OCI-LY1 (cell line): ENCODE measurements at regions not wholly inside any gene's neighbourhood (a gene's known extent, or its start where the extent isn't known, plus 50 kb on each side); places are given as distances from the start of the nearest gene placed in this dataset.

Source experiments
- H2AFZ ChIP-seq: fragments of 200-600 bp; sonication (generic), shearing (Covaris generic); 2 replicates; pipeline ENCODE4 v1.6.0; 2014; ENCODE audit warnings: antibody characterized with exemption, mild to moderate bottlenecking, low read length
- H3F3A ChIP-seq: fragments of 200-600 bp; sonication (generic), shearing (Covaris generic); 2 replicates; pipeline ENCODE4 v1.6.0; 2014; ENCODE audit warnings: mild to moderate bottlenecking, antibody characterized with exemption, low read length, moderate library complexity; ENCODE audit not compliant: insufficient read depth
- H3K27ac ChIP-seq: fragments of 200-600 bp; sonication (generic); 2 replicates; pipeline ENCODE4 v1.5.1; 2014; ENCODE audit warnings: low read length, mixed run types, mild to moderate bottlenecking, low read depth; ENCODE audit not compliant: poor library complexity, severe bottlenecking
- H3K27me3 ChIP-seq: fragments of 200-600 bp; sonication (generic); 2 replicates; pipeline ENCODE4 v1.6.0; 2014; ENCODE audit warnings: antibody characterized with exemption, mild to moderate bottlenecking, low read length, moderate library complexity; ENCODE audit not compliant: insufficient read depth
- H3K36me3 ChIP-seq: fragments of 200-600 bp; sonication (generic); 2 replicates; pipeline ENCODE4 v1.6.1; 2014; ENCODE audit warnings: mild to moderate bottlenecking, antibody characterized with exemption, low read length, moderate library complexity, mixed read lengths; ENCODE audit not compliant: insufficient read depth
- H3K4me1 ChIP-seq: fragments of 200-600 bp; sonication (generic); 2 replicates; pipeline ENCODE4 v1.5.1; 2014; ENCODE audit warnings: mild to moderate bottlenecking, low read length, moderate library complexity; ENCODE audit not compliant: insufficient read depth, severe bottlenecking
- H3K4me2 ChIP-seq: fragments of 200-600 bp; sonication (generic), shearing (Covaris generic); 2 replicates; pipeline ENCODE4 v1.6.1; 2014; ENCODE audit warnings: low read length
- H3K4me3 ChIP-seq: fragments of 200-600 bp; sonication (generic); 2 replicates; pipeline ENCODE4 v1.5.1; 2014; ENCODE audit warnings: low read length, low read depth, mild to moderate bottlenecking, mixed read lengths; ENCODE audit not compliant: poor library complexity, severe bottlenecking
- H3K79me2 ChIP-seq: fragments of 200-600 bp; shearing (Covaris generic); 2 replicates; pipeline ENCODE4 v1.6.1; 2016; ENCODE audit warnings: mixed run types, low read length, mixed read lengths; ENCODE audit not compliant: insufficient read depth
- H3K9ac ChIP-seq: fragments of 200-600 bp; sonication (generic), shearing (Covaris generic); 2 replicates; pipeline ENCODE4 v1.6.1; 2014; ENCODE audit warnings: mild to moderate bottlenecking, low read length, mixed read lengths
- H3K9me2 ChIP-seq: fragments of 200-600 bp; sonication (generic), shearing (Covaris generic); 2 replicates; pipeline ENCODE4 v1.6.1; 2014; ENCODE audit warnings: low read depth, mild to moderate bottlenecking, low read length, mixed read lengths
- H3K9me3 ChIP-seq: fragments of 200-600 bp; shearing (Covaris generic); 2 replicates; pipeline ENCODE4 v1.6.1; 2014; ENCODE audit warnings: low read length, mixed read lengths
- H4K20me1 ChIP-seq: fragments of 200-600 bp; sonication (generic), shearing (Covaris generic); 2 replicates; pipeline ENCODE4 v1.6.0; 2016; ENCODE audit warnings: mild to moderate bottlenecking, low read length; ENCODE audit not compliant: insufficient read depth
- CTCF ChIP-seq: fragments of 200-600 bp; sonication (generic), shearing (Covaris generic); IDR thresholded peaks from 2 replicates; pipeline ENCODE4 v1.5.1; 2017; ENCODE audit warnings: mild to moderate bottlenecking, antibody characterized with exemption, low read length, moderate library complexity, mixed read lengths
- EZH2 ChIP-seq: fragments of 200-600 bp; sonication (generic), shearing (Covaris generic); IDR thresholded peaks from 2 replicates; pipeline ENCODE4 v1.8.0; 2017; ENCODE audit warnings: borderline replicate concordance, mixed run types, mild to moderate bottlenecking, antibody characterized with exemption, low read length, moderate library complexity, mixed read lengths

GRCh38 chr3:41140242-41140641 lies 59.1 kb upstream of the CTNNB1 start:
- TF ChIP-seq EZH2 = no peak
- TF ChIP-seq CTCF = no peak
- H3K4me3 ChIP-seq = no peak overlapping the region
- H4K20me1 ChIP-seq = no peaks in the 10 kb centered on the region
- no peaks in the 10 kb centered on the region for H3F3A ChIP-seq
- no peak overlapping the region for H3K27ac ChIP-seq
- no peaks in the 10 kb centered on the region for H3K9me3 ChIP-seq
- H3K9me2 ChIP-seq = no peaks in the 10 kb centered on the region
- H3K4me1 ChIP-seq = no peaks in the 10 kb centered on the region
- H3K9ac ChIP-seq = no peak overlapping the region
- peaks cover 7% of the 10 kb centered on the region; the same call in 1 of the 2 replicates for H3K27me3 ChIP-seq
- H3K79me2 ChIP-seq = no peaks in the 10 kb centered on the region
- H3K36me3 ChIP-seq = no peaks in the 10 kb centered on the region
- H3K4me2 ChIP-seq = no peak overlapping the region
- H2AFZ ChIP-seq = no peak overlapping the region

- no peaks in the 10 kb centered on the region for H3K9me3 ChIP-seq
- no peak overlapping the region for H3K9ac ChIP-seq
- no peaks in the 10 kb centered on the region for H3K4me1 ChIP-seq
- no peaks in the 10 kb centered on the region for H3K36me3 ChIP-seq
- H3K27ac ChIP-seq = no peak overlapping the region
- TF ChIP-seq CTCF (no peak), EZH2 (no peak)
- H3K4me3 ChIP-seq = no peak overlapping the region
- no peaks in the 10 kb centered on the region for H3F3A ChIP-seq
- H4K20me1 ChIP-seq = no peaks in the 10 kb centered on the region
- H3K27me3 ChIP-seq = peaks cover 4% of the 10 kb centered on the region; the same call in 1 of the 2 replicates
- H3K4me2 ChIP-seq = no peak overlapping the region
- H2AFZ ChIP-seq = no peak overlapping the region
- H3K9me2 ChIP-seq = no peaks in the 10 kb centered on the region
- no peaks in the 10 kb centered on the region for H3K79me2 ChIP-seq
Measured at GRCh38 chr3:41141433-41142167, 57.7 kb upstream of the CTNNB1 start.

DNA sequence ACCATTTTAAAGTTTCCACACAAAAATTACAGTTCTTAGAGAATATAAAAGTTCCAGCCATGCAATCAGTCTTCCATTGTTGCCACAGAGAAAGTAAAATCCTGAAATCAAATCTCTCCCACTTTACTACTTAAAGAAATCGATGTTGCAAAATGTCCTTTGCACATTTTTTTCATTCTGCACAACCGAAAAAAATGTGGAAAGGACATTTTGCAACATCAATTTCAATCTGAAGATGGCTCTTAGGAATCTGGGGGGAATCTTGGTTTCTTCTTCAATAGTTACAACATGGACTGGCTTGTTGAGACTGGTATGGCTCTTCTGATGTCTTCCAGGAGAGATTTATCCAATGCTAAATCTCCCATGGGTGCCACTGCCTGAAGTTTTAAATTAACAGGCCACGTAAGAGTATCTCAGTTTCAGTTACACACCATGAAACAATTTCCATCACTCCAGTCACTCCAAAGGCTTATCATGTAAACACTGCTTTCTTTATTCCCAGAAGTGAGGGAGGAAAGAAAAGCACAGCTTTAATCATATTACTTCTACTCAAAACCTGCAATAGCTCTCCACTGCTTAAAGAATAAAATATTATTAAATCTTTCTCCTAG lies 55.8 kb upstream of the CTNNB1 start:
- Histone ChIP-seq H4K20me1 (no peaks in the 10 kb centered on the region), H3K9me3 (no peaks in the 10 kb centered on the region), H3K4me3 (no peak overlapping the region), H3K79me2 (no peaks in the 10 kb centered on the region), H2AFZ (no peak overlapping the region), H3K27ac (no peak overlapping the region), H3K27me3 (peaks cover 4% of the 10 kb centered on the region; the same call in 1 of the 2 replicates), H3K4me2 (no peak overlapping the region), H3K36me3 (no peaks in the 10 kb centered on the region), H3K4me1 (no peaks in the 10 kb centered on the region), H3F3A (no peaks in the 10 kb centered on the region), H3K9ac (no peak overlapping the region), H3K9me2 (no peaks in the 10 kb centered on the region)
- no peak for TF ChIP-seq EZH2
- no peak for TF ChIP-seq CTCF
